Breast epithelium (tissue), 3 donors: ENCODE measurements at regions not wholly inside any gene's neighbourhood (a gene's known extent, or its start where the extent isn't known, plus 50 kb on each side); places are given as distances from the start of the nearest gene placed in this dataset.

Source experiments
- POLR2AphosphoS5 ChIP-seq, 3 donors: sonication (generic); formaldehyde crosslinking; IDR thresholded peaks; one replicate each; pipeline ENCODE4 v1.6.1; 2017; ENCODE audit warnings: antibody characterized with exemption in 3 of 3
- TF ChIP-seq, protein P1 (sequence below), 3 donors: fragments of 450-650 bp; IDR thresholded peaks; one replicate each; pipeline ENCODE4 v1.5.1; 2016 to 2017; ENCODE audit warnings: antibody characterized with exemption in 3 of 3, mild to moderate bottlenecking in 3 of 3, moderate library complexity in 3 of 3

DNA sequence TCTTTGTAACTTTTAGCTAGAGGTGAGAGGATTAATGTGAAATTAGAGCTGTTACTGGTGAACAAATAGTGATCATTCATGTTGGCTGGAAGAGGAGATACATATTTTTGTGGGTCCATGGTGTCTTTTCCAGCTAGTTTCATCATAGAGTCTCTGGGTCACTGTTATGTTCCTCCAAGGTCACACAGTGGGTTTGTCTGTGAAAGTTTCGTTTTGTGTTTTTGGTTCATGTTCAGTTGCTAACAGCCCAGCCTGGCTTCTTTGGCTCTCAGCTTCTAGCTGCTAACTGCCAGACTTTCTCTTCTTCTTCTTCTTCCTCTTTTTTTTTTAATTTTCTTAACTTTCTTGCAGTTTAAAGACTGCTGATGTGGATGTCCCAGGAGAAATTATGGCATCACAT, 480.0 kb upstream of the SYT4 start:
- TF ChIP-seq, protein P1, sequence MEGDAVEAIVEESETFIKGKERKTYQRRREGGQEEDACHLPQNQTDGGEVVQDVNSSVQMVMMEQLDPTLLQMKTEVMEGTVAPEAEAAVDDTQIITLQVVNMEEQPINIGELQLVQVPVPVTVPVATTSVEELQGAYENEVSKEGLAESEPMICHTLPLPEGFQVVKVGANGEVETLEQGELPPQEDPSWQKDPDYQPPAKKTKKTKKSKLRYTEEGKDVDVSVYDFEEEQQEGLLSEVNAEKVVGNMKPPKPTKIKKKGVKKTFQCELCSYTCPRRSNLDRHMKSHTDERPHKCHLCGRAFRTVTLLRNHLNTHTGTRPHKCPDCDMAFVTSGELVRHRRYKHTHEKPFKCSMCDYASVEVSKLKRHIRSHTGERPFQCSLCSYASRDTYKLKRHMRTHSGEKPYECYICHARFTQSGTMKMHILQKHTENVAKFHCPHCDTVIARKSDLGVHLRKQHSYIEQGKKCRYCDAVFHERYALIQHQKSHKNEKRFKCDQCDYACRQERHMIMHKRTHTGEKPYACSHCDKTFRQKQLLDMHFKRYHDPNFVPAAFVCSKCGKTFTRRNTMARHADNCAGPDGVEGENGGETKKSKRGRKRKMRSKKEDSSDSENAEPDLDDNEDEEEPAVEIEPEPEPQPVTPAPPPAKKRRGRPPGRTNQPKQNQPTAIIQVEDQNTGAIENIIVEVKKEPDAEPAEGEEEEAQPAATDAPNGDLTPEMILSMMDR (IDR thresholded peaks at IDR 0.05) = no peak
- TF ChIP-seq POLR2AphosphoS5 (IDR thresholded peaks at IDR 0.05) = no peak
